Naive thymus-derived CD4-positive, alpha-beta T cell (primary cell): ENCODE measurements at regions not wholly inside any gene's neighbourhood (a gene's known extent, or its start where the extent isn't known, plus 50 kb on each side); places are given as distances from the start of the nearest gene placed in this dataset.

ENCODE experiments used
- ATAC-seq: fragments of 150-1000 bp; cut with Tn5 transposase; 2 replicates; pipeline ENCODE4 v1.10.0; 2021; ENCODE audit warnings: mild to moderate bottlenecking, moderate library complexity
- CTCF ChIA-PET: fragments of 350-600 bp; sonication (Branson Sonifier 250); formaldehyde crosslinking; loops from one replicate; lab custom pipeline; 2021; ENCODE audit warnings: antibody characterized with exemption; lab: Charles Lee
- POLR2A ChIA-PET: fragments of 350-600 bp; sonication (Branson Sonifier 250); formaldehyde crosslinking; loops from one replicate; lab custom pipeline; 2021; ENCODE audit warnings: antibody characterized with exemption, inconsistent platforms; lab: Charles Lee
- DNase-seq, 9 donors: peaks; one replicate each; pipeline versions ENCODE4 v3.0.0 to v3.0.0-alpha.2; 2020 to 2022; ENCODE audit warnings: mixed read lengths in 1 of 9
- H3K27ac ChIP-seq: one replicate; pipeline ENCODE4 v1.7.0; 2013; ENCODE audit warnings: mild to moderate bottlenecking, low read depth, low read length, moderate library complexity
- H3K27me3 ChIP-seq, 2 donors: one replicate each; pipeline ENCODE4 v1.7.0; 2013; ENCODE audit warnings: low read length in 2 of 2, mild to moderate bottlenecking in 2 of 2, moderate library complexity in 2 of 2; ENCODE audit not compliant: control insufficient read depth in 2 of 2, insufficient read depth in 2 of 2
- H3K36me3 ChIP-seq, 3 experiments: 1 replicate in 2 of 3; 2 replicates in 1 of 3; pipeline ENCODE4 v1.7.0; 2013; ENCODE audit warnings: low read length in 3 of 3, mild to moderate bottlenecking in 3 of 3, moderate library complexity in 1 of 3; ENCODE audit not compliant: insufficient read depth in 3 of 3, control insufficient read depth in 2 of 3
- H3K4me1 ChIP-seq, 2 donors: one replicate each; pipeline ENCODE4 v1.7.0; 2013; ENCODE audit warnings: low read length in 2 of 2, mild to moderate bottlenecking in 2 of 2, moderate library complexity in 1 of 2; ENCODE audit not compliant: control insufficient read depth in 2 of 2, insufficient read depth in 2 of 2
- H3K4me3 ChIP-seq: 2 replicates; pipeline ENCODE4 v1.7.0; 2013; ENCODE audit warnings: mild to moderate bottlenecking, low read length
- H3K9me3 ChIP-seq, 3 experiments: 1 replicate in 2 of 3; 2 replicates in 1 of 3; pipeline ENCODE4 v1.7.0; 2013; ENCODE audit warnings: low read length in 3 of 3; ENCODE audit not compliant: control insufficient read depth in 2 of 3
- H3K27ac Mint-ChIP-seq, 9 donors: one replicate each; pipeline ENCODE4 v1.8.0; 2020 to 2022; ENCODE audit warnings: mixed read lengths in 9 of 9, mild to moderate bottlenecking in 8 of 9, moderate library complexity in 5 of 9, inconsistent platforms in 2 of 9
- H3K27me3 Mint-ChIP-seq, 5 donors: one replicate each; pipeline ENCODE4 v1.8.0; 2021 to 2022; ENCODE audit warnings: mixed read lengths in 5 of 5, mild to moderate bottlenecking in 1 of 5
- H3K36me3 Mint-ChIP-seq, 5 donors: one replicate each; pipeline ENCODE4 v1.8.0; 2020 to 2022; ENCODE audit warnings: mixed read lengths in 5 of 5, mild to moderate bottlenecking in 3 of 5, inconsistent platforms in 1 of 5
- H3K4me1 Mint-ChIP-seq, 7 donors: one replicate each; pipeline ENCODE4 v1.8.0; 2020 to 2022; ENCODE audit warnings: mixed read lengths in 7 of 7, mild to moderate bottlenecking in 3 of 7, inconsistent platforms in 1 of 7
- H3K4me3 Mint-ChIP-seq, 10 donors: one replicate each; pipeline ENCODE4 v1.8.0; 2020 to 2022; ENCODE audit warnings: mild to moderate bottlenecking in 10 of 10, mixed read lengths in 10 of 10, moderate library complexity in 6 of 10, inconsistent platforms in 2 of 10
- H3K9me3 Mint-ChIP-seq, 11 donors: one replicate each; pipeline ENCODE4 v1.8.0; 2020 to 2022; ENCODE audit warnings: mixed read lengths in 11 of 11, mild to moderate bottlenecking in 4 of 11, inconsistent platforms in 1 of 11, moderate library complexity in 1 of 11
- intact Hi-C, 2 donors: fragments of 100-400 bp; cut with micrococcal nuclease; formaldehyde crosslinking; loops; one replicate each; pipeline ENCODE4 v1.15.1; 2023

GRCh38 chr7:155870334-155871180 lies 58.3 kb upstream of the SHH start:
- no peaks in the 10 kb centered on the region for H3K36me3 ChIP-seq
- no peaks in the 10 kb centered on the region for H3K27me3 ChIP-seq
- H3K36me3 Mint-ChIP-seq = no peaks in the 10 kb centered on the region
- ChIA-PET POLR2A (no interaction called here), CTCF (no interaction called here)
- peaks cover 0 to 1% (median 0%) of the 10 kb centered on the region in 11 donors for H3K9me3 Mint-ChIP-seq
- H3K27ac ChIP-seq = no peak overlapping the region
- no peak for ATAC-seq
- H3K9me3 ChIP-seq = no peaks in the 10 kb centered on the region
- H3K4me3 ChIP-seq = no peak overlapping the region
- H3K4me1 Mint-ChIP-seq = no peaks in the 10 kb centered on the region
- no peaks in the 10 kb centered on the region for H3K4me1 ChIP-seq
- H3K27me3 Mint-ChIP-seq = peaks cover 7 to 29% (median 16%) of the 10 kb centered on the region in 5 donors
- intact Hi-C loops = no loop called here
- H3K27ac Mint-ChIP-seq = no peak overlapping the region
- peak in 1 of 9 donors; percentile 15 for DNase-seq
- no peak overlapping the region for H3K4me3 Mint-ChIP-seq

DNA sequence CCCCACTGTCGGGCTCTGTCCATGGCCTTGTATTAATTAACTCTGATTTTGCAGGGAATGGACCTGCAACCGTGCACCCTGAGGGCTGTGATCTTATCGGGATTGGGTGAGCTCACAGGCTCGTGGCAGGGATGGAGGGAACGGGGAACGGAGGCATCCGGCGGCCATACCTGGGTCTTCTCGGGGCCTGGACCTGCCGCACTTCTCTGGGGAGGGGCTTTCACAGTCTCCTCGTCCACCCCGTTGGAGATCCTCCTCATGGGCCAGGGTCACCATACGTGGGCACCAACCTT lies 57.5 kb upstream of the SHH start:
- no peaks in the 10 kb centered on the region for H3K9me3 ChIP-seq
- Mint-ChIP-seq H3K27ac (no peak overlapping the region), H3K4me1 (no peaks in the 10 kb centered on the region), H3K4me3 (no peak overlapping the region), H3K27me3 (peaks cover 7 to 34% (median 14%) of the 10 kb centered on the region in 5 donors), H3K9me3 (peaks cover 0 to 1% (median 0%) of the 10 kb centered on the region in 11 donors), H3K36me3 (no peaks in the 10 kb centered on the region)
- no peak for ATAC-seq
- H3K27me3 ChIP-seq = no peaks in the 10 kb centered on the region
- H3K36me3 ChIP-seq = no peaks in the 10 kb centered on the region
- ChIA-PET CTCF (no interaction called here), POLR2A (no interaction called here)
- H3K4me3 ChIP-seq = no peak overlapping the region
- H3K27ac ChIP-seq = no peak overlapping the region
- intact Hi-C loops = no loop called here
- DNase-seq = peak in 1 of 9 donors; percentile 8
- no peaks in the 10 kb centered on the region for H3K4me1 ChIP-seq

GRCh38 chr7:155868955-155869783 lies 56.9 kb upstream of the SHH start:
- Mint-ChIP-seq H3K4me3 (no peak overlapping the region), H3K4me1 (no peaks in the 10 kb centered on the region), H3K9me3 (peaks cover 0 to 1% (median 0%) of the 10 kb centered on the region in 11 donors), H3K27ac (no peak overlapping the region), H3K36me3 (no peaks in the 10 kb centered on the region), H3K27me3 (peaks cover 4 to 34% (median 14%) of the 10 kb centered on the region in 5 donors)
- H3K27me3 ChIP-seq = no peaks in the 10 kb centered on the region
- intact Hi-C loops = no loop called here
- ChIA-PET CTCF (interaction anchor here (0.6 kb wide), 1 partner anchor 1080 kb away, joined by 3 read pairs; no protein-coding TSS in a partner anchor), POLR2A (no interaction called here)
- peak in 1 of 9 donors; percentile 7 for DNase-seq
- no peak for ATAC-seq
- H3K27ac ChIP-seq = no peak overlapping the region
- H3K9me3 ChIP-seq = no peaks in the 10 kb centered on the region
- H3K4me3 ChIP-seq = no peak overlapping the region
- no peaks in the 10 kb centered on the region for H3K4me1 ChIP-seq
- H3K36me3 ChIP-seq = no peaks in the 10 kb centered on the region

DNA sequence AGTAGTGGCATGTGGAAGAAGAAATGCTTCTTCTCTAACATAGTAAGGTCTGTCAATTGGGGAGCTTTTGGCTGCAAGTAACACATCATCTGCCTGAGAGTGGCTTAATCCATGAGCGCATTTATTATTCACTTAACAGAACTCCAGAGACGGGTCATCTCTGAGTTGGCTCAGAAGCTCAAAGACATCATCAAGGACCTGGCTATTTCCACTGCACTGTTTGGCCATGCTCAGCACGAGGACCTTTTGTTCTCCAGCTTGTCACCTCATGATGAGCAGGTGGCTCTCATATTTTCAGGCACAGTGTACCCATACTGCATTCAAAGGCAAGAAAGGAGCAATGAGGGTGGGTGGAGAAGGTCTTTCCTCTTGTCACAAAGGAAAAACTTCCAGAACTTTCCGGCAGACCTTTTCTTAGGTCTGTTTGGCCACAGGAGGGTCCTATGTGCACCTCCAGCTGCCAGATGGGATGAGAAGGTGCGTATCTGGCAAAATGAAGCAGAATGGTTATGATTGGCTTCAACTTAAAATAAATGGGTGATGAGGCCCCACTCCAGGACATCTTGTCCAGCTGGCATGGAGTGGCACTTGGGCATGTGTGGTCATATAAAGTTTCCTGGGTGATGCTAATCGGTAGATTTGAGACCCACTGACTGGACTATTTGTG lies 55.6 kb upstream of the SHH start:
- H3K27ac ChIP-seq = no peak overlapping the region
- no peak for ATAC-seq
- POLR2A ChIA-PET = no interaction called here
- Mint-ChIP-seq H3K27ac (no peak overlapping the region), H3K36me3 (no peaks in the 10 kb centered on the region), H3K9me3 (peaks cover 0 to 1% (median 0%) of the 10 kb centered on the region in 11 donors), H3K27me3 (peaks cover 4 to 31% (median 13%) of the 10 kb centered on the region in 5 donors), H3K4me3 (no peak overlapping the region), H3K4me1 (no peaks in the 10 kb centered on the region)
- no peaks in the 10 kb centered on the region for H3K36me3 ChIP-seq
- no peaks in the 10 kb centered on the region for H3K27me3 ChIP-seq
- no peaks in the 10 kb centered on the region for H3K9me3 ChIP-seq
- H3K4me1 ChIP-seq = no peaks in the 10 kb centered on the region
- intact Hi-C loops = no loop called here
- CTCF ChIA-PET = no interaction called here
- peak in 1 of 9 donors; percentile 4 for DNase-seq
- no peak overlapping the region for H3K4me3 ChIP-seq

- Mint-ChIP-seq H3K4me3 (no peak overlapping the region), H3K27me3 (peaks cover 4 to 31% (median 13%) of the 10 kb centered on the region in 5 donors), H3K27ac (no peak overlapping the region), H3K9me3 (peaks cover 0 to 1% (median 0%) of the 10 kb centered on the region in 11 donors), H3K36me3 (no peaks in the 10 kb centered on the region), H3K4me1 (no peaks in the 10 kb centered on the region)
- Histone ChIP-seq H3K27me3 (no peaks in the 10 kb centered on the region), H3K9me3 (no peaks in the 10 kb centered on the region), H3K27ac (no peak overlapping the region), H3K4me1 (no peaks in the 10 kb centered on the region), H3K36me3 (no peaks in the 10 kb centered on the region), H3K4me3 (no peak overlapping the region)
- no peak for ATAC-seq
- DNase-seq = no peak
- intact Hi-C loops = no loop called here
- ChIA-PET POLR2A (no interaction called here), CTCF (no interaction called here)
Observed at GRCh38 chr7:155867280-155867679, 55.0 kb upstream of the SHH start.

- H3K27ac ChIP-seq = no peak overlapping the region
- ChIA-PET CTCF (no interaction called here), POLR2A (no interaction called here)
- Mint-ChIP-seq H3K27ac (no peak overlapping the region), H3K4me3 (no peak overlapping the region), H3K27me3 (peaks cover 4 to 35% (median 15%) of the 10 kb centered on the region in 5 donors), H3K9me3 (peaks cover 0 to 1% (median 0%) of the 10 kb centered on the region in 11 donors), H3K36me3 (no peaks in the 10 kb centered on the region), H3K4me1 (no peaks in the 10 kb centered on the region)
- no peak overlapping the region for H3K4me3 ChIP-seq
- ATAC-seq (no peak), DNase-seq (no peak)
- no peaks in the 10 kb centered on the region for H3K9me3 ChIP-seq
- H3K36me3 ChIP-seq = no peaks in the 10 kb centered on the region
- intact Hi-C loops = no loop called here
- H3K4me1 ChIP-seq = no peaks in the 10 kb centered on the region
- no peaks in the 10 kb centered on the region for H3K27me3 ChIP-seq
Observed at GRCh38 chr7:155865830-155866525, 53.7 kb upstream of the SHH start.
